ENCODE measurements at regions not wholly inside any gene's neighbourhood (a gene's known extent, or its start where the extent isn't known, plus 50 kb on each side); places are given as distances from the start of the nearest gene placed in this dataset.
A peak's percentile ranks its signal among the peaks of the same experiment; 100 is the strongest.

DNA sequence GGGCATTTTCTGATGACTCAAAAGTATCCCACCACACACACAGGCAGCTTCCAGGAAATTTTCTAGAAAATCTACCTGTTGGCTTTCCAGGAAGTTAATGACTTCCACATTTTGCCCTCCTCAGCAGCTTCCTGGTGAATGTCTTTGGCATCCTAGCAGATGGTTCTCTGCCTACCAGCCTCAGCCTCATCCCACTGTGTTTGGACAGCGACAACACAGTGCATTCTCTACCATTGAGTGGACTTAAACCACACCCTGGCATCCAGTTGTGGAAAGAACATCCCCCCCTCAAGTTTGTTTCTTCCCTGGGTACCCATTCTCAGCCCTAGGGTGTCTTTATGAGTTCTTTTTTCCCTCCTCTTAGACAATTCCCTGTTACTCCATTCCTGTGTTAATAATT is 50.8 kb upstream of the GADL1 start:
- in situ Hi-C loops (cut with HindIII; ENCODE audit: low sequenced_read_pairs): no loop called here
- DNase-seq (ENCODE audit: low spot score): no peak

DNA sequence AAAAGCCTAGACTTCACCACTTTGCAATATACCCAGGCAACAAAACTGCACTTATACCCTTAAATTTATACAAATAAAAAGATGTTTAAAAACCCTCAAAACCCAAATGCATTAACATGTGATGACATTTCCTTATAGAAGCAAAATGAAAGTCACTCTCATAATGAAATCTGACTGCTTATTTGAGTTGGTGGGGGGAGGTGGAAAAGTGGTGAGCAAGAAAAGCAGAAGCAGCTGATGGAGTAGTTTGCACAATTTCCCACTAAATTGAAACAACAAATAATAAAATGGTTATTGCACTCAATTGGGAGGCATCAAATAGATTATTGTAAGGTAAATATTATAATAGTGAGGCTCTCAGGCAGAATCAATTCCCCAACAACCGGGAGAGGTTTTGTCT is 54.0 kb upstream of the GADL1 start:
- in situ Hi-C loops (cut with HindIII; ENCODE audit: low sequenced_read_pairs): no loop called here
- DNase-seq (ENCODE audit: low spot score): no peak

DNA sequence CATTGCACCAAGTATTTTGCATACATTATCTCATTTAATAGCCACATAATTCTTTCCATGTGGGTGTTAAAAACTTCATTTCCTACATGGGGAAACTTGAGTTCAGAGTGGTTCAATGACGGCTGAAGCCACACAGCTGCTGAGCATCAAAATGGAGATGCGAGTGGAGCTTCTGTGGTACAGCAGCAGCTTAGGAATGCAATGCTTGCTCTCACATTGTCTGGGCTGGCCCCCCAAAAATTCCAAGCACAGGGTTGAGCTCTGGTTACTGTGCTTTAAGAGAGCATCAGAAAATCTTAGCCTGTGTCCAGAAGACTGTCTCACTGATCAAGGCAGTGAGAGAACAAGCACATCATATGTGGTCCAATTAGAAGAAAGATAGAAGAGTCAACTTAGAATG is 57.4 kb upstream of the GADL1 start:
- DNase-seq (ENCODE audit: low spot score): no peak

DNA sequence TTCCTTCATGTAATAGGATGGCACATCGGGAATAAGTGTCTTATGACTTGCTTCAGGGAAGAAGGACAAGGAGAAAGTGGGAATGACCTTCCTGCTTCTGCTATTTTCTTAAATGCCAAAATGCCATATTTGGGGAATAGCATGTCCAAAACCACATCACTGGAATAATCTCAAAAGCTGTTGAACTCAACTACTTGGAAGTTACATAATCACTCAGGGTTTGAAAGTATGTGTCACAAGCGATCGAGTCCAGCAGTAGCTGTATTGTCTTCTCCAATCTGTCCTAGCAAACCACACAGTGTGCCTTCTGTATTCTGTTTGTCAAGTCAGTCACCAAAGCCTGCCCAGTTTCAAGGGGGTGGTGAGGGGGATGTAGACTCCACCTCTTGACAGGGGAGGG is 58.3 kb upstream of the GADL1 start:
- no peak for DNase-seq (ENCODE audit: low spot score)

More for the DNA sequence above, 57.4 kb upstream of the GADL1 start:
- in situ Hi-C loops (cut with HindIII; ENCODE audit: low sequenced_read_pairs): no loop called here

DNA sequence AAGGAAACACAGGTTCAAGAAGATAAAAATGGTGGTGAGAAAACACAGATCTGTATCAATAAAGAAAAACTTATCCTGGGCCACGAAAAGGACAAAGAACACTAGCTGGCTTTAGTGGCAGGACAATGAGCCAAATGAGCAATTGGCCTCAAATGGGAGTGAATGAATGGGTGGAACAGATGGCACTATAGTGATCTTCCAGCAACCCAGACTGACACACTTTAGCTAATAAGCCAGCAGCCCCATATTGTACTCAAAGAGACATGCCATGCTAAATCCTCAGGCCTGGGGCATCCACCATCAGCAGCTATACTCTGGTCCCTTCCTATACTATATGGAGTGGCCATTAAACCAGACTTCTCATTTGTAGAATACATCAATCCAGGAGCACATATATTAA is 60.0 kb upstream of the GADL1 start:
- DNase-seq (ENCODE audit: low spot score): peak; percentile 77
- in situ Hi-C loops (cut with HindIII; ENCODE audit: low sequenced_read_pairs): no loop called here

More for the DNA sequence above, 58.3 kb upstream of the GADL1 start:
- in situ Hi-C loops (cut with HindIII; ENCODE audit: low sequenced_read_pairs): no loop called here

DNA sequence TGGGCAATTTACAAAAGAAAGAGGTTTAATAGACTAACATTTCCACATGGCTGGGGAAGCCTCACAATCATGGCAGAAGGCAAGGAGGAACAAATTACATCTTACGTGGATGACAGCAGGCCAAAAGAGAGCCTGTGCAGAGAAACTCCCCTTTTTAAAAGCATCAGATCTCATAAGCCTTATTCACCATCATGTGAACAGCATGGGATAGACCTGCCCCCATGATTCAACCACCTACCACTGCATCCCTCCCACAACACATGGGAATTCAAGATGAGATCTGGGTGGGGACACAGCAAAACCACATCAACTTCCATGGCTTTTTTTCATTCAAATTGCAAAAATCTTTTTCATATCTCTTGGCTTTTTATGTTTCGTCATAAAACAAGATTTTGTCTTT is 67.6 kb upstream of the GADL1 start:
- in situ Hi-C loops (cut with HindIII; ENCODE audit: low sequenced_read_pairs): no loop called here

DNA sequence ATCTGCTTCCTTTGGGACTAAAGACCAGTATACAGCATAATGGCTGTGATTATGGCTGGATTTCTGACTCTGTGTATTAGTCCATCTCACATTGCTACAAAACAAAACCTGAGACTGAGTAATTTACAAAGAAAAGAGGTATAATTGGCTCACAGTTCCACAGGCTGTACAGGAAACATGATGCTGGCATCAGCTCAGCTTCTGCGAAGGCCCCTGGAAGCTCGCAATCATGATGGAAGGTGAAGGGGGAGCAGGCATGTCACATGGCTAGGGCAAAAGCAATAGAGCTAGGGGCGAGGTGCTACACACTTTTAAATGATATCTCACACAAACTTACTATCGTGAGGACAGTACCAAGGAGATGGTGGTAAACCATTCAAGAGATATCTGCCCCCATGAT is 68.0 kb upstream of the GADL1 start:
- in situ Hi-C loops (cut with HindIII; ENCODE audit: low sequenced_read_pairs): no loop called here
- DNase-seq (ENCODE audit: low spot score): no peak

More for the DNA sequence above, 67.6 kb upstream of the GADL1 start:
- no peak for DNase-seq (ENCODE audit: low spot score)

DNA sequence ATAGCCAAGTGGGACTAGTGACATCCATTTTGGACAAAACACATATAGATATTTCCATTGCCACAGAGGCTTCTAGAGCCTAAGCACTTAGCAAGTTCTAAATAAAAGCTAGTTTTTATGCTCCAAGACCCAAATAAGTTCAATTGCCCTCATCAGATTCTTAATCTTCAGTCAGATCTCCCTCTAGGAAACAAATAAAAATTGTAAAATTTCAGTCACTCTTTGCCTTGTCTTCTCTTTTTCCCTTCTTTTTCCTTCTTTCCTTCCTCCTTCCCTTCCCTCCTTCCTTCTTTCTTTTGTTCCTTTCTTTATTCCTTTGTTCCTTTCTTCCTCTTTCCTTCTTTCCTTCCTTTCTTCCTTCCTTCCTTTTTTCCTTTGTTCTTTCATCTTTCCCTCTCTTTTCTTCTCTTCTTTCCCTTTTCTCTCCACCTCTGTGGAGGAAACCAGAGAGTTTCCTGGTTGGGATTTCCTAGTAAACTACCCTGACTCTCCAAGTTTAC is 68.8 kb upstream of the GADL1 start:
- DNase-seq (ENCODE audit: low spot score): no peak
- in situ Hi-C loops (cut with HindIII; ENCODE audit: low sequenced_read_pairs): no loop called here

DNA sequence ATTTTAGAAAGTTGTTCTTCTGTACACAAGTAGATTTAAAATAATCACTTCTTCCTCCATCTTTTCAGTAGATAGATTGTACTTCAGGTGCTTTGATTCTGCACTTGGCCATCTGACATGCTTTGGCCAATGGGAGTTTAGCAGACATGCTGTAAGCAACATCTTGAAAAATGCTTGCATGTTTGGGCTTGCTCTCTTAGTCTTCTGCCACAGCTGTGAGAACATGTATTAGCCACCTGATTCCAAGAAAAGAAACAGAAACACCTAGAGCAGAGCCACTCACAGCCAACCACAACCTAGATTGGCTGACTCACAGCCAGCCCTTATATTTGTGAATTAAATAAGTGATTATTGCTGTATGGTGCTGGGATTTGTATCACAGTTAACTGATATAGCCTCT is 70.2 kb upstream of the GADL1 start:
- DNase-seq (ENCODE audit: low spot score): no peak
- in situ Hi-C loops (cut with HindIII; ENCODE audit: low sequenced_read_pairs): no loop called here

DNA sequence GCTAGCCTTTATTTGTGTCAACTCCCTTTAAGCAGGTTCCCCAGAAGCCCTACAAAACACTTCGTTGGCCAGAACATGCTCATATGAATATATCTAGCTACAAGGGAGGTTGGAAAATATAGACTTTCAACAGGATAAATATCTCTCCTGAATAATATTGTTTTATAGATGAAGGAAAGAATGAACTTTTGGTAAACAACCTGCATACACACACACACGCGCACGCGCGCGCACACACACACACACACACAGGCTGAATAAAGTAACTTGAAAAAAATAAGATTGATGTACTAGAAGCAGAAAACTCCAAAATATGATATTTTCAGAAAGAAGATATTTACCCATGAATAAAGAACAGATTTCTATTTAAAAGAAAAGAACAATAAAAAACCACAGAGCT is 72.4 kb upstream of the GADL1 start:
- in situ Hi-C loops (cut with HindIII; ENCODE audit: low sequenced_read_pairs): no loop called here
- no peak for DNase-seq (ENCODE audit: low spot score)

DNA sequence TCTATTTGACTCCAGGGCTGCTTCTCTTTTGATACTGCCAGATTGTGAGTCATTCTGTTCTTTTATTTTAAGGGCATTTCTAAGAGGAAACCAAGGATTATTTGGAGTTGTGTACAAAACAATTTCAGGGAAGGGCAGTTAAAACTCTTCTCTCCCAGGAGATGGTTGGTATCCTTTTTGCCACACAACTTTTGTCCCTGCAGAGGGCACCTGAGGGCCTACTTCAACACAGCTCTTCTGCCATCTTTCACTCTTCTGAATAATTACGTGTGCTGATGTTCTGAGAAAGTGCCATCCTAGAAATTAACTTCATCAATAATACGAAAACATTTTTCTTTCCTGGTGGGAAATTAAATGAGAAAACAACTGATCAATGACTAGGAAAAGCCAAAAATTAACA is 75.7 kb upstream of the GADL1 start:
- no peak for DNase-seq (ENCODE audit: low spot score)
- in situ Hi-C loops (cut with HindIII; ENCODE audit: low sequenced_read_pairs): no loop called here

DNA sequence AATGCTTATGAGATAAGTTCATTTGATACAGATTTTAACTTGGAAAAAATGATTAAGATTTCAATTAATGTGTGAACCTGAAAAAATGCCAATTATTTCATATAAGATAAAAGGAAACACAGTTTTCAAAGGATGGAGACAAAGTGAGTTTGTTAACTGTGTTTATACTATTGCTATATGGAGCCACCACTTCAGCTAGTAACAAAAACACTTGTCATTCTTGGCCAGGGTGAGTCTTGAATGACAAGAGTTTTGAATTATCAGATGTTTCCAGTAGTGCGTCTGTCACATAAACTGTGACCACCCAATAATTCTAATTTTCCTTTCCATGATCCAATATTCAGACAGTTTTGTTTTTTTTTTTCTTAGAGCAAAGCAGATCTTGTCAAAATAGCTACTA is 78.0 kb upstream of the GADL1 start:
- in situ Hi-C loops (cut with HindIII; ENCODE audit: low sequenced_read_pairs): no loop called here
- DNase-seq (ENCODE audit: low spot score): no peak

DNA sequence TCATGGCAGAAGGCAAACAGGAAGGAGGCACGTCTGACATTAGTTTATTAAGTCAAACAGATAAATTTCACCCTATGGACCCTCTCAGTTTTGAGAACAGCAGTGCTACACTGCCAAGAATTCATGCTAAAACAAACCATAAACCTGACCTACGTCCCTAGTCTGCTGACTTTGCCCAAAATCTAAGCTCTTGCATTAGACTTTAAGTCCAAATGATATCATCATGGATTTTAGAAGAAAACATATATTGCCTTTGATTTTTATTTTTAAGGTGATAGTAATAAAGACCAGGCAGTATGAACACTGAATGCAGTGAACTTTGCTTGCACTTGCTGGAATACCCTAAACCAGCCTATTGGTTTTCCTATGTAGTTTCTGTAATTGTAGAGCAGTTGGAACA is 79.6 kb upstream of the GADL1 start:
- no peak for DNase-seq (ENCODE audit: low spot score)
- in situ Hi-C loops (cut with HindIII; ENCODE audit: low sequenced_read_pairs): no loop called here

DNA sequence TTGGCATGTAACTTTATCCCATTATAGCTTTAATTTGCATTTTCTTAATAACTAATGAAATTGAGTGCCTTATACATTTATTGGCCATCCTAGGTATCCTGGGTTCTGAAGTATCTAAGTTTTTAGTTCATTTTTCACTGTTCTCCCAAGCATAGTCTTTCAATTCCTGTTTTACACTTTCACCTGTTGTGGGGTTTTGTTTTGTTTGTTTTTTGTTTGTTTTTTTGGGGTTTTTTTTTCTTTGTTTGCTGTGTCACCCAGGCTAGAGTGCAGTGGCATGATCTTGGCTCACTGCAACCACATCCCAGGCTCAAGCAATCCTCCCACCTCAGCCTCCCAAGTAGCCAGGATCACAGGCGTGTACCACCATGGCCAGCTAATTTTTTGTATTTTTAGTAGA is 83.1 kb upstream of the GADL1 start:
- in situ Hi-C loops (cut with HindIII; ENCODE audit: low sequenced_read_pairs): no loop called here
- no peak for DNase-seq (ENCODE audit: low spot score)

DNA sequence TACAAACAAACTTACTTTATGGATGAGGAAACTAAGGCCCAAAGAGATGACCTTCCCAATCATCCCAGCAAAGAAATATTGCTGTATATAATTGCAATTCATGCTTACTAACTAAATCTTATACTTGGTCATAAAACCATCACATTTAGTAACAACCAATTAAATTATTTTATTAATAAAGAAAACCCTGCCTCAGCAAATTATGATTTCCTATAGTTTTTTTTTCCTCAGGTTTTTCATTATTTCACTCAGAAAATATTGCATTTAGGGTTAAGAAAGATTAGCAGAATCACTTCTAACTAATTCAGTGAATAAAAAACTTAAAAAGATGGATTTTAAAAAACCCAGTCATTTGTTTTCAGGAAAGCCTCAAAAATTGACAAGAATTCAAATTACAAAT is 86.5 kb upstream of the GADL1 start:
- no peak for DNase-seq (ENCODE audit: low spot score)
- in situ Hi-C loops (cut with HindIII; ENCODE audit: low sequenced_read_pairs): no loop called here

DNA sequence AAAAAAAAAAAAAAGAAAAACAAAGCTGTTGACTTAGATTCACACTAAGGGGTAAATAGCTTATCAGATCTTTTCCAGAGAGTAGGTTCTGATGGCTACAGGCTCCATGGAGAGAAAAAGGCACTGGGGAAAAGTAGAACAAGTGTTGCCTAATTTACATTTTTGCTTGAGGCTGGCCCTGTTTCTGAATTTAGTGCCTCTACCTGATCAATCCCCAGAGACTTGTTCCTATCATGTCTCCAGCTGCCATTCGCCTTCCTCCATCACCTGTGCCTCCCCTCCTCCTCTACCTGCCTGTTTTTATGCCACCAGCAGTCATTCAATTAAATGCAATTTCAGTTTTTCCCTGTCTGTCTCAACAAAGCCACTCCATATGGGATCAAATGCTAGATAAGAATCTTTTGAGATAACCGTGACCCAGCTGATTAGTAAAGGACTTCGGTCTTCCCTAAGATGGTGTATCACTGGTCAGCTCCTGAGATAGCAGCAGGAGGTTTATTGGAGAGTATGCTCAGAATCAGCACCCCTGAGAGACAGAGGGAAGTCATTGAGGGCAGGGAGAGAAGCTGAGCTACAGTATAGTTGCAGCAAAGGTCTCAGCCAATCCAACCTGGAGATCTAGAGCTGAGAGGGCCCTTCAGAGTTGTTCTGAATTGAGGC is 88.1 kb upstream of the GADL1 start:
- no peak for DNase-seq (ENCODE audit: low spot score)
- in situ Hi-C loops (cut with HindIII; ENCODE audit: low sequenced_read_pairs): no loop called here

DNA sequence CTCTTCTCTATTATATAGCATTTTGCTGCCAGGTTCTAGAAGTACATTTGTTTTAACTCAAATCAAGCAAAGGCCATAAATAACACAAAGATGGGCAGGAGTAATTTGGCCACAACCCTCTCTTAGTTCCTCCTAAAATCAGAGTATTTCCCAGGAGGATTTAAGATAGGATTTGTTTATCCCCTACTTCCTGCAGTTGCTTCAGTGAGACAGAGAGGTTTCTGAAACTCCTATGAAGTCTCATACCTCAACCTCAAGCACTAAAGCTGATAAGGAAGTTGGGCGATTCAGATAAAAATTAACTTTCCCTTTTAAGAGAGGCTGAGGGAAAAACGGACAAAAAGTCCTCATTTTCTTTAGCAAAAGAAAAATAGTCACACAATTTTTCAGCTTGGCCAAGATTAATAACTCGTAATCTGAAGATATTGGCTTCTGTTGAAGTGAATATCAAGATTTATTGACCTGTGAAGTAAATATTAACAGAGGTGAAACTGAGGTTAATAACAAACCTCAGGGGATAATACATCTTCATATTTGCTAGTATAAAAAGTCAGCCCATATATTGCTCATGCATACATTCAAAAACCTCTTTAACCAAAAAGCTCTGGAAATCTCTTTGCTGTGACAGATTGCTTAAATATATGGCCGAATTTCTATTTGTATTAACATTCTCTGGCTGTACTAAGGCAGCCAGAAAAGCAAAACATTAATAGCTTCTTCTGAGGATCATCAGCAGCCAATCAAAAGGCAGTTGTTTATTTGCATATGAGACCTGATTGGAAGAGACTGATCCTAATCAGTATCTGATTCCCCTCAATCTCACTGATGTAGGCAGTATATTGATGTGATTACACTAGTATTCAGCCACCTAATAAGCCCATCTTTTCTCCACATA is 90.6 kb upstream of the GADL1 start:
- no peak for DNase-seq (ENCODE audit: low spot score)
- in situ Hi-C loops (cut with HindIII; ENCODE audit: low sequenced_read_pairs): no loop called here

DNA sequence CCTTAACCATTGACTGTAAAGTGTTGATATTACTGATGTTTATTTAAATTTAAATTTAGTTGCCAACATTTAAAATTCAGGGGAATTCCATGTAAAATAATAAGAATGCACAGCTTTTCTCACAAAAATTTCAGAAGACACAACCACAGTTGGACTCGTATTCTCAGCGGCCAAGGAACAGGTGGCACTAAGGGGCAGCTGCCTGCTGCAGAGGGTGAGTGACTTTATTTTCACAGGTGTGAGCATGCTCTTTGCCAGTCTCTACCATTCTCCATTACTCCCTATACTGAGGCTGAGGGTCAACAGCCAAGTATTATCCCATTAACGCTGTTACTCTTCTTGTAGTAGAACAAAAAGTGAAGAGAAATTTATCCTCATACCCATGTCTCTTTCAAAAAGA is 92.1 kb upstream of the GADL1 start:
- no peak for DNase-seq (ENCODE audit: low spot score)
- in situ Hi-C loops (cut with HindIII; ENCODE audit: low sequenced_read_pairs): no loop called here

DNA sequence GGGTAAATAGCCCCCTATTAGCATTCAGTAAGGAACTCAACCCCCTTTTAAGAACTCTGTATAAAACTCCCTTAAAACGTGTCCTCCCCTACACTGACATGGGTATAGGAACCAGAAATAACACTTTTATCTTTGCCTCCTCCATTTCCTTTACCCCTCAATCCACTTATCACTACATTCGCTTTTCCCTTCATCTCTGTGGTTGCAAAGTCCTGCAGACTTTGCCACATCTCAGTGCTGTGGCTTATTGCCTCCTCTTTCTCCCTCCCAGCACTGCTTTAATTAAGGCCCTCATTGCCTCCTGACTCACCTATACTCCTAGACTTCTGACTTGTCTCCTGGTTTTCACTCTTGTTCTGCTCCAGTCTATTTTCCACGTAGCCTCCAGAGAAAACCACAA is 94.3 kb upstream of the GADL1 start:
- in situ Hi-C loops (cut with HindIII; ENCODE audit: low sequenced_read_pairs): no loop called here
- DNase-seq (ENCODE audit: low spot score): no peak

DNA sequence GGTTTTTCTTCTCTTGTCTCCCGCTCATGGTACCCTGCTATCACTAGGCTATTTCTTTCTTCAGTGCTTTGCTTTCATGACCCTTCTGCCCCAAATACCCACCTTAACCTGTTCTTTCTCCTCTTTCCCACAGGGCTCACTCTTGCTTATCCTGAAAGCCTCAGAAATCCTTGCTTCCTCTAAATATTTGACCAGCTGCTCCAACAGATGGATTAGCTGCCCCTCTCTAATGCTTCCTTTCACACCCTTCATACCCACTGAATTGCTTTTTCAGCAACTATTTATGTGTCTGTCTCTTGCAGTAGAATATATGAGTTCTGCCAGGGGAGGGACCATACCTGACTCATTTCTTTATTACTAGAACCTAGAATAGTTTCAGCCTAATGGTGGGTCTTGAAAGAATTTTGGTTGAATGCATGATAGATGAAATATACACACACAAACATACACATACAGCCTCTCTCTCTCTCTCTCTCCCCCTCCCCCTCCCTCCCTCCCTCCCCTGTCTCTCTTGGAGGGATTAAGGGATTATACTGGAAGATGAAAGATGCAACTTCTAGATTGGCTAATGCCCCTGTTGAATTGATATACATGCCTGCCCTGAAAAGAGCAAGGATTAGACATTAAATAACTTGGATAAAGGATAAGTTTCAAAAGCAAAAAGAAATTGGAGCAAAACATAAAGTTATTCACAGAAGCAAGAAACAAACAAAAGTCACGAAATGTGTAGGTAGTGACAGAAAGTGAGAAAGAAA is 95.0 kb upstream of the GADL1 start:
- in situ Hi-C loops (cut with HindIII; ENCODE audit: low sequenced_read_pairs): no loop called here

More for the DNA sequence above, 95.0 kb upstream of the GADL1 start:
- no peak for DNase-seq (ENCODE audit: low spot score)

All from G401 (cell line).